Peyer's patch (tissue), 4 donors: ENCODE measurements at regions not wholly inside any gene's neighbourhood (a gene's known extent, or its start where the extent isn't known, plus 50 kb on each side); places are given as distances from the start of the nearest gene placed in this dataset.

Experiments used
- CTCF ChIP-seq, 6 experiments: fragments of 450-650 bp in 4 of 6; fragments of 200-600 bp in 2 of 6; sonication (generic) in 1 of 6; IDR thresholded peaks; one replicate each; pipeline ENCODE4 v1.5.1; 2017 to 2019; ENCODE audit warnings: antibody characterized with exemption in 6 of 6, mild to moderate bottlenecking in 3 of 6, moderate library complexity in 1 of 6
- POLR2A ChIP-seq, 2 donors: fragments of 450-650 bp; IDR thresholded peaks; one replicate each; pipeline ENCODE4 v1.5.1; 2017; ENCODE audit warnings: antibody characterized with exemption in 2 of 2, mild to moderate bottlenecking in 2 of 2, moderate library complexity in 2 of 2

DNA sequence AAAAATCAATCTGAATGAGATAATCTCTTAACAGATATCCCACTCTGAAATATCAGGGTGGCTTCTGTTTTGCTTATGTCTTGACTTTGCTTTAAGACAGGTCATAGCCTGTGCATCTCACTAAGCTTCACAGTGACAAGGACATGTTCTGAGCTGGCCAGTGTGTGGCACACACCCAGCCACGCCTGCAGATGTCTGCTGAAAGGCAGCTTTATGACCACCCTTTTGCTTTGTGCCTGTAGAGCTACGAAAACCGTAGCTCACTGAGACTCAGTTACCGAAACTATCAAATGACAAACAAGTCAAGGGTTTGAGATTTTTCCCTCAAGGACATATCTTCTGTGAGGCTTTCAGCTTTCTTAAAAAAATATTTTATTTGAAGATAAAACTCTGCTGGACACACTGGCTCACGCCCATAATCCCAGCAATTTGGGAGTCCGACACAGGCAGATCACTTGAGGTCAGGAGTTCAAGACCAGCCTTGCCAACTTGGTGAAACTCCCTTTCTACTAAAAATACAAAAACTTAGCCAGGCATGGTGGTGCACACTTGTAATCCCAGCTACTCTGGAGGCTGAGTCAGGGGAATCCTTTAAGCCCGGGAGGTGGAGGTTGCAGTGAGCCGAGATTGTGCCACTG is 233.2 kb downstream of the SPATA31A1 start:
- TF ChIP-seq CTCF (IDR thresholded peaks at IDR 0.05), result no peak
- no peak for TF ChIP-seq POLR2A (IDR thresholded peaks at IDR 0.05)
